Upper lobe of left lung (tissue), 6 donors: ENCODE measurements at regions not wholly inside any gene's neighbourhood (a gene's known extent, or its start where the extent isn't known, plus 50 kb on each side); places are given as distances from the start of the nearest gene placed in this dataset.

Source experiments
- ATAC-seq, 2 donors: fragments of 200-7000 bp; cut with Tn5 transposase; one replicate each; pipeline ENCODE4 v1.9.1; 2022; ENCODE audit warnings: mild to moderate bottlenecking in 2 of 2, moderate library complexity in 2 of 2; ENCODE audit not compliant: low FRiP score in 2 of 2
- DNase-seq, 2 donors: peaks; one replicate each; pipeline ENCODE4 v3.0.0-alpha.2; 2019 to 2020
- H3K27ac ChIP-seq, 4 donors: fragments of 200-600 bp; sonication (generic); one replicate each; pipeline ENCODE4 v1.5.1; 2016 to 2019
- H3K27me3 ChIP-seq, 4 donors: fragments of 200-600 bp; sonication (generic); one replicate each; pipeline ENCODE4 v1.5.1; 2017 to 2019
- H3K36me3 ChIP-seq, 4 donors: fragments of 200-600 bp; sonication (generic); one replicate each; pipeline ENCODE4 v1.5.1; 2016 to 2019
- H3K4me1 ChIP-seq, 4 donors: fragments of 200-600 bp; sonication (generic); one replicate each; pipeline ENCODE4 v1.5.1; 2018 to 2019
- H3K4me3 ChIP-seq, 4 donors: fragments of 200-600 bp; sonication (generic); one replicate each; pipeline ENCODE4 v1.5.1; 2017 to 2019; ENCODE audit warnings: mild to moderate bottlenecking in 2 of 4, moderate library complexity in 1 of 4
- H3K9me3 ChIP-seq, 4 donors: fragments of 200-600 bp; sonication (generic); one replicate each; pipeline ENCODE4 v1.5.1; 2018 to 2019
- EP300 ChIP-seq, 4 donors: sonication (generic); formaldehyde crosslinking; IDR thresholded peaks; one replicate each; pipeline ENCODE4 v1.5.1; 2017; ENCODE audit warnings: antibody characterized with exemption in 4 of 4, control low read depth in 2 of 4
- POLR2A ChIP-seq, 4 donors: fragments of 450-650 bp; IDR thresholded peaks; one replicate each; pipeline ENCODE4 v1.5.1; 2016 to 2017; ENCODE audit warnings: antibody characterized with exemption in 4 of 4, mild to moderate bottlenecking in 2 of 4
- POLR2AphosphoS5 ChIP-seq, 2 donors: sonication (generic); formaldehyde crosslinking; IDR thresholded peaks; one replicate each; pipeline ENCODE4 v1.5.1; 2017; ENCODE audit warnings: antibody characterized with exemption in 2 of 2
- WGBS, 2 donors: methylation state at CpG; one replicate each; pipeline ENCODE4 v1.1.5; 2017 to 2018; 5-methylcytosine and 5-hydroxymethylcytosine counted together
- TF ChIP-seq, protein P1 (sequence below), 6 experiments: fragments of 450-650 bp in 4 of 6; fragments of 200-600 bp in 2 of 6; sonication (generic) in 2 of 6; IDR thresholded peaks; one replicate each; pipeline ENCODE4 v1.5.1; 2016 to 2019; ENCODE audit warnings: antibody characterized with exemption in 6 of 6
- donor health status: DM: no; HTN: no; CAD: no; lungs with moderate emphysema.
- donor health status: DM: no; HTN: yes; CAD: no; lungs with severe emphysema.

DNA sequence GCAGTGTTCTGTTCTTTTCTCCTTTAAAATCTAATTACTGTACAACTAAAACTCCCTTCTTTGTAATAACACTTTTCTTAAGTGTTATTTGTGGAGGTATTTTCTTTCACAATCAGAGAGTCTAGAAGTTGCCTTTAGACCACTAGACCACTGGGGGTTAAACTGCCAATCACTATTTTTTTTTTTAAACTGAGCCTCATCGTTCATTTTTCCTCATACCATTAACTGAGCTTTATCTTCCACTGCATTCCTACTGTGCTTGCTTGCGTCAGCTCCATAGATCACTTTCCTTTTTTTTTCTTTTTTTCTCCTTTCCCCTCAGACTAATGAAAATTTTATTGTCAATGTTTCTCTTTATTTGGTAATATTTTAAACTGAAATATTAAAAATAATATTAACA, 310.6 kb downstream of the PDHA2 start:
- ATAC-seq: no peak
- H3K9me3 ChIP-seq: no peaks in the 10 kb centered on the region
- TF ChIP-seq EP300 (IDR thresholded peaks at IDR 0.05) (no peak), POLR2AphosphoS5 (IDR thresholded peaks at IDR 0.05) (no peak), POLR2A (IDR thresholded peaks at IDR 0.05) (no peak)
- TF ChIP-seq, protein P1, sequence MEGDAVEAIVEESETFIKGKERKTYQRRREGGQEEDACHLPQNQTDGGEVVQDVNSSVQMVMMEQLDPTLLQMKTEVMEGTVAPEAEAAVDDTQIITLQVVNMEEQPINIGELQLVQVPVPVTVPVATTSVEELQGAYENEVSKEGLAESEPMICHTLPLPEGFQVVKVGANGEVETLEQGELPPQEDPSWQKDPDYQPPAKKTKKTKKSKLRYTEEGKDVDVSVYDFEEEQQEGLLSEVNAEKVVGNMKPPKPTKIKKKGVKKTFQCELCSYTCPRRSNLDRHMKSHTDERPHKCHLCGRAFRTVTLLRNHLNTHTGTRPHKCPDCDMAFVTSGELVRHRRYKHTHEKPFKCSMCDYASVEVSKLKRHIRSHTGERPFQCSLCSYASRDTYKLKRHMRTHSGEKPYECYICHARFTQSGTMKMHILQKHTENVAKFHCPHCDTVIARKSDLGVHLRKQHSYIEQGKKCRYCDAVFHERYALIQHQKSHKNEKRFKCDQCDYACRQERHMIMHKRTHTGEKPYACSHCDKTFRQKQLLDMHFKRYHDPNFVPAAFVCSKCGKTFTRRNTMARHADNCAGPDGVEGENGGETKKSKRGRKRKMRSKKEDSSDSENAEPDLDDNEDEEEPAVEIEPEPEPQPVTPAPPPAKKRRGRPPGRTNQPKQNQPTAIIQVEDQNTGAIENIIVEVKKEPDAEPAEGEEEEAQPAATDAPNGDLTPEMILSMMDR (IDR thresholded peaks at IDR 0.05): no peak
- no peaks in the 10 kb centered on the region for H3K36me3 ChIP-seq
- H3K27ac ChIP-seq: no peak overlapping the region
- DNase-seq: no peak
- no peaks in the 10 kb centered on the region for H3K4me1 ChIP-seq
- H3K27me3 ChIP-seq: no peaks in the 10 kb centered on the region
- no peak overlapping the region for H3K4me3 ChIP-seq
- 43 to 54% methylated on average over 2 of the region's 2 CpGs for WGBS, 2 donors

DNA sequence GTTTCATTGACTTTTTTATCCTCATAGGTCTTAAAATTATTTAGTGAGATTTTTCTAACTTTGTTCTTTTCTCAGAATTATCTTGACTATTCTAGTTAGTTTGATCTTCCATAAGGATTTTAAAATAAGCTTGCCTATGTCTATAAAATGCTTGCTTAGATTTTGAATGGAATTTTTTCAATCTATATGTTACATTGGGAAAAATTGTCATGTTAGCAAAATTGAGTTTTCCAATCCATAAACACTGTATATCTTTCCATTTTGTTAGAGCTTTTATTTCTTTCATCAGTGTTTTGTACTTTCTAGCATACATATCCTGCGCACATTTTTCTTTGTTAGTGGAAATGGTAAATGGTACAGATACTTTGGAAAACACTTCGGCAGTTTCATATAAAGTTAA, 312.9 kb downstream of the PDHA2 start:
- Histone ChIP-seq H3K27ac (no peak overlapping the region), H3K9me3 (no peaks in the 10 kb centered on the region), H3K27me3 (no peaks in the 10 kb centered on the region), H3K4me1 (no peaks in the 10 kb centered on the region), H3K36me3 (no peaks in the 10 kb centered on the region), H3K4me3 (no peak overlapping the region)
- DNase-seq: no peak
- ATAC-seq: no peak
- TF ChIP-seq POLR2AphosphoS5 (IDR thresholded peaks at IDR 0.05) (no peak), EP300 (IDR thresholded peaks at IDR 0.05) (no peak), POLR2A (IDR thresholded peaks at IDR 0.05) (no peak)
- TF ChIP-seq, protein P1 (IDR thresholded peaks at IDR 0.05): no peak
- 93 to 97% methylated on average over 2 of the region's 2 CpGs for WGBS, 2 donors

DNA sequence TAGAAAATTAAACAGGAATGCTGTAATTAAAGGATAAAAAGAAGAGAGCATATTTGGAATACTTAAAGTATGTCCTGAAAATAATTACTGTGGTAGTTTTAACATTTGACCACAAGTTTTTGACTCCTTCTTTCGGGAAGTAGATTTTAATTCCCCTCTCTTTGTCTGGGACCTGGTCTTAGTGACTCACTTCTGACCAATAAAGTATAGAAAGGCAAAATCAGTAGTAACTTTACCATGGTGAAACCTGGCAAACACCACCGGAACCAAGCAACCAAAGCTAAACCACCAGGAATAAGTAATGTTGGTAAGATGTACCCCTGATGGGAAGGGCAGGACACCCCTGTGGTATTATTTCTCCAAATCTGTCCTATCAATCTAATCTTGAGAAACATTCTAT, 314.8 kb downstream of the PDHA2 start:
- ATAC-seq (no peak), DNase-seq (no peak)
- H3K4me1 ChIP-seq: no peaks in the 10 kb centered on the region
- no peak overlapping the region for H3K27ac ChIP-seq
- TF ChIP-seq POLR2A (IDR thresholded peaks at IDR 0.05) (no peak), POLR2AphosphoS5 (IDR thresholded peaks at IDR 0.05) (no peak), EP300 (IDR thresholded peaks at IDR 0.05) (no peak)
- TF ChIP-seq, protein P1 (IDR thresholded peaks at IDR 0.05): no peak
- no peaks in the 10 kb centered on the region for H3K9me3 ChIP-seq
- 80 to 88% methylated on average over 2 of the region's 2 CpGs for WGBS, 2 donors
- no peak overlapping the region for H3K4me3 ChIP-seq
- H3K27me3 ChIP-seq: no peaks in the 10 kb centered on the region
- no peaks in the 10 kb centered on the region for H3K36me3 ChIP-seq

DNA sequence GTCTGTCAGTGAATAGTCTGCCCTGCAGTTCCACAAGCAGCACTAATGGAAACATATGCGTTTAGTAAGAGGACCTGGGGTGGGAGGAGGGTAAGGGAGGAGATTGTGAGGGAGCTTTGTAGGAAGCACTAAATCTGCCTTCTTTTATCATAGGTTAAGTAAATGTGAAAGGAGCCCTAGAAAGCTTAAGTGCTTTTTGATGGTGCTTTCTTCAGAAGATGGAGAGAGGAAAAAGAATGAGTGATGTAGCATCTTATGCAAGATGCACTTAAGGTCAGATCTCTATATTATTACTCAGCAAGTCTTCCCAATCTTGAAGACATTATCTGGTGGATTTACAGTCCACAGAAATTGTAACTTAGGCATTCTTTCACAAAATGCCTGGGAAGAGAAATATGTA, 322.7 kb downstream of the PDHA2 start:
- DNase-seq (no peak), ATAC-seq (no peak)
- Histone ChIP-seq H3K27me3 (no peaks in the 10 kb centered on the region), H3K4me3 (no peak overlapping the region), H3K4me1 (no peaks in the 10 kb centered on the region), H3K27ac (no peak overlapping the region), H3K36me3 (no peaks in the 10 kb centered on the region), H3K9me3 (no peaks in the 10 kb centered on the region)
- no peak for TF ChIP-seq POLR2AphosphoS5 (IDR thresholded peaks at IDR 0.05)
- TF ChIP-seq EP300 (IDR thresholded peaks at IDR 0.05): no peak
- TF ChIP-seq, protein P1 (IDR thresholded peaks at IDR 0.05): no peak
- TF ChIP-seq POLR2A (IDR thresholded peaks at IDR 0.05): no peak
- 31 to 61% methylated on average over 1 of the region's 1 CpG for WGBS, 2 donors

DNA sequence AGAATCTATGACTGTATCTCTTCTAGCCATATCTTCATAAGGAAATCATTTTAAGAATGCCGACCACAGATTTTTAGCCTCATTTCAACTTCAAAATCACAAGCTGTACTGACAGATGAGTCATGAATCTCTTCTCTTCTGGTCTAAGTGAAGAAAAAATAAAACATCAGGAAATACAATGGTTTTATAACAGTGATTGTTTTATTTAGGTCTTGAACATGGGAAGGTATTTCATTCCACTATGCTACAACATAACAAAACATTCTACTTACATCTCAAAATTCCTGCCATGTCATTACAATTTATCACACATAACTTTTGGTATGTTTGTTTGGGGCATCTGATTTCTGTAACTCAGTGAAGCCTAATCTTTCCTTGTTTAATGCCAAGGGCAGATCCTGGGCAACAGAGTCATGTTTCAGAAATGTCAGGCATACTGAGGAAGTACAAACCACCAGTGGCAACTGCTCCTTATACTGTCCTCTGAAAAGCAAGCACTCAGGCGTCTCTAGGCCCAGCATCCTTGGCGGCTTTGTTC, 325.0 kb downstream of the PDHA2 start:
- H3K36me3 ChIP-seq: no peaks in the 10 kb centered on the region
- no peaks in the 10 kb centered on the region for H3K4me1 ChIP-seq
- ATAC-seq: no peak
- TF ChIP-seq EP300 (IDR thresholded peaks at IDR 0.05): no peak
- TF ChIP-seq POLR2AphosphoS5 (IDR thresholded peaks at IDR 0.05): no peak
- no peak for TF ChIP-seq POLR2A (IDR thresholded peaks at IDR 0.05)
- TF ChIP-seq, protein P1 (IDR thresholded peaks at IDR 0.05): no peak
- H3K27ac ChIP-seq: no peak overlapping the region
- WGBS, 2 donors: 85 to 87% methylated on average over 3 of the region's 3 CpGs
- H3K9me3 ChIP-seq: no peaks in the 10 kb centered on the region
- no peak overlapping the region for H3K4me3 ChIP-seq
- no peaks in the 10 kb centered on the region for H3K27me3 ChIP-seq
- no peak for DNase-seq
